SU-DHL-6 (cell line): ENCODE measurements at regions not wholly inside any gene's neighbourhood (a gene's known extent, or its start where the extent isn't known, plus 50 kb on each side); places are given as distances from the start of the nearest gene placed in this dataset.

Experiments
- CTCF ChIP-seq: fragments of 200-600 bp; sonication (generic); IDR thresholded peaks from one replicate; pipeline ENCODE4 v1.5.1; 2017; ENCODE audit warnings: antibody characterized with exemption, mild to moderate bottlenecking, low read length, moderate library complexity; ENCODE audit not compliant: insufficient read depth, poor library complexity, severe bottlenecking
- EZH2phosphoT487 ChIP-seq: fragments of 200-600 bp; sonication (generic), shearing (Covaris generic); conservative IDR thresholded peaks from 2 replicates; pipeline ENCODE4 v1.6.1; 2018; ENCODE audit warnings: mild to moderate bottlenecking, antibody characterized with exemption, low read length, moderate library complexity, mixed read lengths

- TF ChIP-seq CTCF (no peak), EZH2phosphoT487 (no peak)
Observed at GRCh38 chr18:73482901-73483300, 615.1 kb upstream of the NETO1 start.
